Gastrocnemius medialis (tissue), 4 donors: ENCODE measurements at regions not wholly inside any gene's neighbourhood (a gene's known extent, or its start where the extent isn't known, plus 50 kb on each side); places are given as distances from the start of the nearest gene placed in this dataset.

Experiments
- POLR2A ChIP-seq, 2 donors: fragments of 450-650 bp; IDR thresholded peaks; one replicate each; pipeline ENCODE4 v1.6.1; 2017; ENCODE audit warnings: antibody characterized with exemption in 2 of 2, mild to moderate bottlenecking in 2 of 2, moderate library complexity in 2 of 2
- TF ChIP-seq, protein P1 (sequence below), 5 experiments: fragments of 450-650 bp in 3 of 5; fragments of 200-600 bp in 2 of 5; sonication (generic) in 2 of 5; IDR thresholded peaks in 4 of 5; conservative IDR thresholded peaks in 1 of 5; 1 replicate in 4 of 5; 2 replicates in 1 of 5; pipeline ENCODE4 v1.5.1; 2016 to 2019; ENCODE audit warnings: antibody characterized with exemption in 5 of 5, mild to moderate bottlenecking in 3 of 5, moderate library complexity in 3 of 5

DNA sequence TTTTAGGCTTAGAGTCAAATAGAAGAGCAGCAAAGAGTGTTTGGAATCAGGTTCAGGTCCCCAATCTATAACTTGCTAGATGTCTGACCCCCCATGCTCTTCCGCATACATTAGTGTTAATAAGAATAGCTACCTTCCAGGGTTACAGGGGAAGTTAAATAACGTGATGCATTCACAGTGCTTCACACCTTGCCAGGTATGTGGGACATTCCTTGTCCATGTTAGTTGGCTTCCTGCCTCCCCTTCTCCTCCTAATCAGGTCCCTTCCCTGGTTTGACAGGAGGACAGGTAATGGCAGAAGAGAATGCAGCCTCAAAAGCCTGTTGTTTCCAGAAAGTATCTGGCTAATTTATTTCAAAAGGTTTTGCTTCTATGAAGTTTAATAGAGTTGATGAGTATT lies 248.7 kb downstream of the MID1IP1 start:
- TF ChIP-seq, protein P1, sequence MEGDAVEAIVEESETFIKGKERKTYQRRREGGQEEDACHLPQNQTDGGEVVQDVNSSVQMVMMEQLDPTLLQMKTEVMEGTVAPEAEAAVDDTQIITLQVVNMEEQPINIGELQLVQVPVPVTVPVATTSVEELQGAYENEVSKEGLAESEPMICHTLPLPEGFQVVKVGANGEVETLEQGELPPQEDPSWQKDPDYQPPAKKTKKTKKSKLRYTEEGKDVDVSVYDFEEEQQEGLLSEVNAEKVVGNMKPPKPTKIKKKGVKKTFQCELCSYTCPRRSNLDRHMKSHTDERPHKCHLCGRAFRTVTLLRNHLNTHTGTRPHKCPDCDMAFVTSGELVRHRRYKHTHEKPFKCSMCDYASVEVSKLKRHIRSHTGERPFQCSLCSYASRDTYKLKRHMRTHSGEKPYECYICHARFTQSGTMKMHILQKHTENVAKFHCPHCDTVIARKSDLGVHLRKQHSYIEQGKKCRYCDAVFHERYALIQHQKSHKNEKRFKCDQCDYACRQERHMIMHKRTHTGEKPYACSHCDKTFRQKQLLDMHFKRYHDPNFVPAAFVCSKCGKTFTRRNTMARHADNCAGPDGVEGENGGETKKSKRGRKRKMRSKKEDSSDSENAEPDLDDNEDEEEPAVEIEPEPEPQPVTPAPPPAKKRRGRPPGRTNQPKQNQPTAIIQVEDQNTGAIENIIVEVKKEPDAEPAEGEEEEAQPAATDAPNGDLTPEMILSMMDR (IDR thresholded peaks at IDR 0.05 in 4 of 5, conservative IDR thresholded peaks at IDR 0.05 in 1 of 5), result no peak
- no peak for TF ChIP-seq POLR2A (IDR thresholded peaks at IDR 0.05)
